DND-41 (cell line): ENCODE measurements at regions not wholly inside any gene's neighbourhood (a gene's known extent, or its start where the extent isn't known, plus 50 kb on each side); places are given as distances from the start of the nearest gene placed in this dataset.

ENCODE experiments used
- ATAC-seq: fragments of 200-7000 bp; cut with Tn5 transposase; 3 replicates; pipeline ENCODE4 v1.9.1; 2021; ENCODE audit warnings: low read depth; ENCODE audit not compliant: insufficient read depth
- DNase-seq: peaks from one replicate; pipeline ENCODE4 v3.0.0-alpha.2; 2020
- H2AFZ ChIP-seq: 2 replicates; pipeline ENCODE4 v1.6.0; 2012; ENCODE audit warnings: low read depth, low read length
- H3K27ac ChIP-seq: 2 replicates; pipeline ENCODE4 v1.5.1; 2012; ENCODE audit warnings: low read length, inconsistent platforms
- H3K27me3 ChIP-seq: fragments of 200-600 bp; sonication (generic); 2 replicates; pipeline ENCODE4 v1.6.0; 2012; ENCODE audit warnings: low read length, mild to moderate bottlenecking, inconsistent platforms; ENCODE audit not compliant: insufficient read depth, poor library complexity
- H3K36me3 ChIP-seq: 2 replicates; pipeline ENCODE4 v1.5.1; 2012; ENCODE audit warnings: low read length, inconsistent platforms; ENCODE audit not compliant: insufficient read depth
- H3K4me1 ChIP-seq: 2 replicates; pipeline ENCODE4 v1.5.1; 2012; ENCODE audit warnings: mild to moderate bottlenecking, low read length; ENCODE audit not compliant: insufficient read depth
- H3K4me2 ChIP-seq: 2 replicates; pipeline ENCODE4 v1.6.0; 2012; ENCODE audit warnings: mild to moderate bottlenecking, moderate library complexity, low read length, inconsistent platforms; ENCODE audit not compliant: insufficient read depth
- H3K4me3 ChIP-seq, 2 experiments: fragments of 200-600 bp in 1 of 2; shearing (Covaris generic) in 1 of 2; 2 replicates each; pipeline ENCODE4 v1.5.1; 2012 to 2016; ENCODE audit warnings: inconsistent platforms in 2 of 2, low read length in 2 of 2, mild to moderate bottlenecking in 2 of 2, low read depth in 1 of 2, moderate library complexity in 1 of 2
- H3K79me2 ChIP-seq: 2 replicates; pipeline ENCODE4 v1.6.0; 2012; ENCODE audit warnings: low read length, inconsistent platforms; ENCODE audit not compliant: insufficient read depth
- H3K9ac ChIP-seq: 2 replicates; pipeline ENCODE4 v1.6.0; 2012; ENCODE audit warnings: low read depth, mild to moderate bottlenecking, inconsistent platforms, low read length, moderate library complexity
- H3K9me3 ChIP-seq: 2 replicates; pipeline ENCODE4 v1.5.1; 2012; ENCODE audit warnings: low read length, moderate library complexity, mild to moderate bottlenecking, inconsistent platforms; ENCODE audit not compliant: insufficient read depth, severe bottlenecking
- H4K20me1 ChIP-seq: 2 replicates; pipeline ENCODE4 v1.6.0; 2012; ENCODE audit warnings: low read length; ENCODE audit not compliant: insufficient read depth
- EZH2 ChIP-seq: IDR thresholded peaks from 3 replicates; pipeline ENCODE4 v1.6.1; 2012; ENCODE audit warnings: borderline replicate concordance, low read depth, mild to moderate bottlenecking, moderate library complexity, low read length, inconsistent platforms; ENCODE audit not compliant: severe bottlenecking
- TF ChIP-seq, protein P1 (sequence below): IDR thresholded peaks from 2 replicates; pipeline ENCODE4 v1.5.1; 2012; ENCODE audit warnings: borderline replicate concordance, low read length, moderate library complexity, mild to moderate bottlenecking; ENCODE audit not compliant: poor library complexity, severe bottlenecking; ENCODE audit errors: extremely low read depth

DNA sequence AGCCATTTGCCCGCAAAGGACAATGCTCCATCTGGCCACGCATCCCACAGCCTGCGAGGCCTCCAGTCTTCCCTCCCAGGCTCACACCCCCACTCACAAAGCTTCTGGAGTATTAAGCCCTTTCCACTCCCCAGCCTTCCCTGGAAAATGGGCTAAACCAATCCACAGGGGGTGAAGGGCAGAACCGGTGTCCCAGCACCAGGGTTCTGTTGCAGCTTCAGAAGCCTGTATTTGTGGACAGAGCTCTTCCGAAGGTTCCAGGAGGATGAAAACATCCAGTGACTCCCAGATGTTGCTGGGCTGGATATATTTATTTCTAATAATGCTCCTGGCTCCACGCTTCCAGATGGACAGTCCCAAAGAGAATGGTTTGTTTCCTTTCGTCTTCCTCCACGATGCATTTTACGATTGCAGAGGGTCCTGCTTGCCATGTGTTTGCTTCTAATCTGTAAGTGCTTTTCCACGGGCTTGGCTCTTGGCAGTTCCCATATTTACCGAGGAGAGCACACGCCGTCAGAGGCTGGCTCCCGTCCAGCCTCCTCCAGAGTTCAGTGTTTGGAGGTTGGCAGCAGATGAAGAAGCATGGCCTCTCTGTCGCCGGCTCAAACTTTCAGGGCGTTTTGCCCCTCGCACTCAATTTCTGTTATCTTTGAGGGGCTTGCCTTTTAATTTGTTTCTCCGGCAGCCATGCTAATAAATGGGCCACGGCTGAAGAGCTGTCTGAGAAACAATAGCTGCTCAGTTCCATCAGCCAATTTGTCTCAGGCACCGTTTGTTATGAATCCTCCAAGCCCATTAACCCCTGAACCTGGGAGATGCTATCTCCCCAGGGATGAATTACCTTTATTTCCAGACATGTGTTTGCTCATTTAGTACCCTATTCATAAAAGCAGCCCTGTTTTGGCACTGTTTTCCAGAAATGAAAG is 367.9 kb upstream of the PROK2 start:
- Histone ChIP-seq H3K9me3 (no peaks in the 10 kb centered on the region), H4K20me1 (no peaks in the 10 kb centered on the region), H3K4me1 (no peaks in the 10 kb centered on the region), H3K9ac (no peak overlapping the region), H3K4me3 (no peak overlapping the region), H3K79me2 (no peaks in the 10 kb centered on the region), H3K4me2 (no peak overlapping the region), H2AFZ (no peak overlapping the region), H3K27ac (no peak overlapping the region), H3K36me3 (no peaks in the 10 kb centered on the region), H3K27me3 (no peaks in the 10 kb centered on the region)
- no peak for TF ChIP-seq EZH2
- TF ChIP-seq, protein P1, sequence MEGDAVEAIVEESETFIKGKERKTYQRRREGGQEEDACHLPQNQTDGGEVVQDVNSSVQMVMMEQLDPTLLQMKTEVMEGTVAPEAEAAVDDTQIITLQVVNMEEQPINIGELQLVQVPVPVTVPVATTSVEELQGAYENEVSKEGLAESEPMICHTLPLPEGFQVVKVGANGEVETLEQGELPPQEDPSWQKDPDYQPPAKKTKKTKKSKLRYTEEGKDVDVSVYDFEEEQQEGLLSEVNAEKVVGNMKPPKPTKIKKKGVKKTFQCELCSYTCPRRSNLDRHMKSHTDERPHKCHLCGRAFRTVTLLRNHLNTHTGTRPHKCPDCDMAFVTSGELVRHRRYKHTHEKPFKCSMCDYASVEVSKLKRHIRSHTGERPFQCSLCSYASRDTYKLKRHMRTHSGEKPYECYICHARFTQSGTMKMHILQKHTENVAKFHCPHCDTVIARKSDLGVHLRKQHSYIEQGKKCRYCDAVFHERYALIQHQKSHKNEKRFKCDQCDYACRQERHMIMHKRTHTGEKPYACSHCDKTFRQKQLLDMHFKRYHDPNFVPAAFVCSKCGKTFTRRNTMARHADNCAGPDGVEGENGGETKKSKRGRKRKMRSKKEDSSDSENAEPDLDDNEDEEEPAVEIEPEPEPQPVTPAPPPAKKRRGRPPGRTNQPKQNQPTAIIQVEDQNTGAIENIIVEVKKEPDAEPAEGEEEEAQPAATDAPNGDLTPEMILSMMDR, result no peak
- DNase-seq (no peak), ATAC-seq (no peak)

- Histone ChIP-seq H3K36me3 (no peaks in the 10 kb centered on the region), H3K9ac (no peak overlapping the region), H3K27ac (no peak overlapping the region), H3K9me3 (no peaks in the 10 kb centered on the region), H3K4me3 (no peak overlapping the region), H3K4me1 (no peaks in the 10 kb centered on the region), H4K20me1 (no peaks in the 10 kb centered on the region), H2AFZ (no peak overlapping the region), H3K79me2 (no peaks in the 10 kb centered on the region), H3K4me2 (no peak overlapping the region), H3K27me3 (no peaks in the 10 kb centered on the region)
- ATAC-seq (no peak), DNase-seq (no peak)
- TF ChIP-seq EZH2, result no peak
- TF ChIP-seq, protein P1, result no peak
Observed at GRCh38 chr3:72151465-72152238, 366.7 kb upstream of the PROK2 start.

DNA sequence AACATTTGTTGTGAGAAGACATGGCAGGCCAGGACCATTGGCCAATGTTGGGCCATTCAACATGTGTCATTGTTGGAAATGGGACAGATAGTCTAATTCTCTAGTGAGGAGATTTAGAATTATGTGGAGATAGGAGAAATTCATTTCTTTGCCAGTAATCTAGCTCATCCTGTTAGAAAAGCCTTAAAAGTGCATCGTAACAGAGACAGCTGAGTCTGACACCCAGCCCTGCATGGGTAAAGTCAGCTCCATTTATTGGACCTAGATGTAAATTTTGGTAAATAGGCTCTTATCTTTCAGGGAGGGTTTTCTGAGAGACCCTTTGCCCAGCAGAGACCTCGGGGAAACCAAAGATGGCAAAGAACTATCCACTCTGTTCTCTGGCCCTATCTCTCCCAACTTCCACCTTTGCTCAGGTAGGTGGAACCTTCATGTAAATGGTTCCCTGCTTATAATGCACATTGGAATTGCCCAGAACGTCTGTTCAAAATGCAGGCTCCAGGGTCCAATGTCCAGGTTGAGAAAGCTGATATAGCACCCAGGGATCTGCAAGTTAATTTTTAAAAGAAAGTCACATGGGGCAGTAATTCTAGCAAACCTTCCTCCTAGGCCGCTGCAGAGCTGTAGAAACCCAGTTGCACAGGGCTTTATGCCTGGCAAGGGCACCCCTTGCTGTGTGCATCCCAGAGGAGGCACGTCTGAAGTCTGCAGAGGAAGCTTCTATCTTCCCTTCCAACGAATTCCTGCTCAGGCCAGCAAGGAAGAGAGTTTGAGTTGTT is 365.9 kb upstream of the PROK2 start:
- Histone ChIP-seq H3K9ac (no peak overlapping the region), H3K4me2 (no peak overlapping the region), H3K27ac (no peak overlapping the region), H3K9me3 (no peaks in the 10 kb centered on the region), H3K4me3 (no peak overlapping the region), H3K79me2 (no peaks in the 10 kb centered on the region), H3K27me3 (no peaks in the 10 kb centered on the region), H2AFZ (no peak overlapping the region), H3K4me1 (no peaks in the 10 kb centered on the region), H4K20me1 (no peaks in the 10 kb centered on the region), H3K36me3 (no peaks in the 10 kb centered on the region)
- DNase-seq (no peak), ATAC-seq (no peak)
- TF ChIP-seq, protein P1, result no peak
- no peak for TF ChIP-seq EZH2
